ENCODE measurements at regions not wholly inside any gene's neighbourhood (a gene's known extent, or its start where the extent isn't known, plus 50 kb on each side); places are given as distances from the start of the nearest gene placed in this dataset.

GRCh38 chr15:36458411-36458810 lies 121.0 kb upstream of the CDIN1 start:
- DNase-seq (ENCODE audit: low read depth in 3 of 3): no peak

- DNase-seq (ENCODE audit: low read depth in 3 of 3): no peak
Observed at GRCh38 chr15:36465304-36465703, 114.1 kb upstream of the CDIN1 start.

GRCh38 chr15:36468746-36469145 lies 110.7 kb upstream of the CDIN1 start:
- no peak for DNase-seq (ENCODE audit: low read depth in 3 of 3)

- DNase-seq (ENCODE audit: low read depth in 3 of 3): no peak
Observed at GRCh38 chr15:36469311-36469966, 110.0 kb upstream of the CDIN1 start.

DNA sequence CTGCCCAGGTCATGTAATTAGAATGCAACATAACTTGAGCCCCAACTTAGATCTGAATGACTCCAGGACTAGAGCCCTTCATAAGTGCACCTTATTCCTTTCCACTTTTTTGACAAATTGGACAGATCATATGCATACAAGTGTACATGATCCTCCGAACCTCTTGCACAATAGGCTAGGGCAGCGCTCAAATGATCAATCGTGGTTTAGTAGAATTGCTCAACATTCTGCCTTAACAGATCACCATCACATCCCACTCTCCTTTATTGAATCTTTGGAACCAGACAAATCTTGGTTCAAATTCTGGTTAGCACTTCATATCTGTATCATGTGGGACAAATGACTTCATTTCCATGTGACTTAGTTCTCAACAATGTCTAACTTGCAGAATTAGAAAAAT lies 106.8 kb upstream of the CDIN1 start:
- no peak for DNase-seq (ENCODE audit: low read depth in 3 of 3)

- DNase-seq (ENCODE audit: low read depth in 3 of 3): no peak
Observed at GRCh38 chr15:36478561-36478960, 100.9 kb upstream of the CDIN1 start.

DNA sequence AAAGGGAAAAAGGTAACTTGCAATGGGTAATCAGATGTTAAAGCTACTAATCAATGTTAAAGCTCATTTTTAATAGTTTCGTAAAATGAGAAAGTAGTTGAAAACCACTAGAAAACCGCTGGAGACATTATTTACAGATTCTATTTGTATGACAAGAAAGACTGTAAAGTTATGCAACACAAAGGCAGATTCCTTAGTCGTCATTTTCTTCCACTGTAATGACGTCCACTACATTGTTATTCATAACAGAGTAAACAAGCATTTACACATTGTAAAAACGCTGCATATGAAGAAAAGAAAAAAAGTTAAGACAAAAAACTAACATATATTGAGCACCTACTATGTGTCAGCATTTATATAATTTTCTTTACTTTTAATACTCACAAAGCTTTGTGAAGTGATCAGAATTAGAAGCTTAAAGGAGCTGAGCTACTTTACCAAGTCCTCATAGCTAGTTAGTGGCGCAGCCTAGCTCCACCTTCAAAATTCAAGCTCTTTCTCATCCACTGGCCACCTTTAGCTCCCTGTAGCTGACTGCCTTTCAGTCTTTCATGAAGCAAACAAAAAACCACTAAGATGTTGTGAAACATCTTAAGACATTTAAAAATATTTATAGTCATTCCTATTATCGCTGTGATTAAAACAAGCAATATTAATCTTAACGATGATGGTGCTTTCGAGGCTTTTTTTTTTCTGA lies 100.1 kb upstream of the CDIN1 start:
- no peak for DNase-seq (ENCODE audit: low read depth in 3 of 3)

- DNase-seq (ENCODE audit: low read depth in 3 of 3): no peak
Observed at GRCh38 chr15:36481156-36481555, 98.3 kb upstream of the CDIN1 start.

DNA sequence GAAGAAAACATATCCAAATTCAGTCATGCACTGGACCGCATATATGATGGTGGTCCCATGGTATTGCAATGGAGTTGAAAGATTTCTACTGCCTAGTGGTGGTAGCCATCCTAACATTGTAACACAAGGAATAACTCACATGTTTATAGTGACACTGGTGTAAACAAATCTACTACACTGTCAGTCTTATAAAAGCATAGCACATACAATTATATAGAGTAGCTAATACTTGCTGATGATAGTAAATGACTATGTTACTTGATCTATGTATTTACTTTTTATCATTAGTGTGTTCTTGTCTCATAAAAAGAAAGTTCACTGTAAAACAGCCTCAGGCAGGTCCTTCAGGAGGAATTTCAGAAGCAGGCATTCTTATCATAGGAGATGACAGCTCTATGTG lies 96.0 kb upstream of the CDIN1 start:
- no peak for DNase-seq (ENCODE audit: low read depth in 3 of 3)

DNA sequence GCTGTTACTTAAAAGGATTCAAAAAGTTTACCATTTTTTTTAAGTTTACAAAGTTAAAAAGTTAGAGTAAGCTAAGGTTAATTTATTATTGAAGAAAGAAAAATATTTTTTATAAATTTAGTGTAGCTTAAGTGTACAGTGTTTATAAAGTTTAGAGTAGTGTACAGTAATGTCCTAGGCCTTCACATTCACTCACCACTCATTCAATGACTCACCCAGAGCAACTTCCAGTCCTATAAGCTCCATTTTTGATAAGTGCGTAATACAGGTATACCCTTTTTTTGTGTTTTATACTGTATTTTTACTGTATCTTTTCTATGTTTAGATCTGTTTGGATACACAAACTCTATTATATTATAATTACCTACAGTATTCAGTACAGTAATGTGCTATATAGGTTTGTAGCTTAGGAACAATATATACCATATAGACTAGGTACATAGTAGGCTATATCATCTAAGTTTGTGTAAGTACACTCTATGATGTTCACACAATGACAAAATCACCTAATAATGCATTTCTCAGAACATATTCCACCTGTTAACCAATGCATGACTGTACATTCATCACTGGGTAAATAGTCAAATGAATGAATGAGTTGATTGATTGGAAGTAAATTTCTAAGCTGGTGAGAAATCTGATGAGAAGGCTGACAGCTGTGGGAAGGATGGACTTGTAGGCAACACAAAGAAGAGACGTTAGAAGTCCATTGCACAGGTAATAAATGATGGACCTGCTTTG lies 95.2 kb upstream of the CDIN1 start:
- DNase-seq (ENCODE audit: low read depth in 3 of 3): no peak

- no peak for DNase-seq (ENCODE audit: low read depth in 3 of 3)
Observed at GRCh38 chr15:36491912-36492311, 87.5 kb upstream of the CDIN1 start.

GRCh38 chr15:36495456-36495991 lies 83.9 kb upstream of the CDIN1 start:
- no peak for DNase-seq (ENCODE audit: low read depth in 3 of 3)

DNA sequence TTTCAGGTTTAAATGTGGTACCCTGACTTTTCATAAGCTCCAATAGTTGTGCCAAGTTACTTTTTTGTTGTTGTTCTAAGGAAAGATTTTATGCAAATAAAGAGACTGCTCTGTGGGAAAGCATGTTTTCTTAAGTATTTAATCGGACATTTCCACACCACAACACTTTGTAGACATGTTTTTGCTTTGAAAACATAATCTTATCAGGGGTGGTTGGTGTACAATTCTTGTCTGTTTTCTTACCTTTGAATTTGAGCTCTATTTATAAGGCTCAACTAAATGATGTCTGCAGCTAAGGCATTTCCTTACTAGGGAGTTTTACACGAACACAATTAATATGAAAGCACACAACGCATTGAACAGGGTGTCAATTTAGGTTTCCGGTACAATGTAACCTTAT lies 81.5 kb upstream of the CDIN1 start:
- DNase-seq (ENCODE audit: low read depth in 3 of 3): no peak

DNA sequence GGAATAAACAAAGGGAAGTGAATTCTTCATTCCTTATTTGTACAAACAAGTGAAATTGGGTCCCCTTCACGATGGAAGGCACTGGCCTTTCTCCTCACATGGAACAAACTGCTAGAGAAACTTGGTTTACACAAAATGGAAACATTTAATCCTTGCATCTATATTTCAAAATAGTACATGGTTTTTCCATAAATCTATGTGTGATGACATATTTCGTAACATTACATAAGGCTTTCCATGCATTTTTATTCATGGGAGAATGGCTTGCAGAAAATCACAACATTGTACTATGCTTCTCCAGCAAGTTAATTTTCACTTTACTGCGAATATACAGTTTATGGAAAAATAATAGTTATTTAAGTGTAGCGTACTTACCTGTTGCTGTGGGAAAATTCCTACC lies 81.0 kb upstream of the CDIN1 start:
- DNase-seq (ENCODE audit: low read depth in 3 of 3): no peak

DNA sequence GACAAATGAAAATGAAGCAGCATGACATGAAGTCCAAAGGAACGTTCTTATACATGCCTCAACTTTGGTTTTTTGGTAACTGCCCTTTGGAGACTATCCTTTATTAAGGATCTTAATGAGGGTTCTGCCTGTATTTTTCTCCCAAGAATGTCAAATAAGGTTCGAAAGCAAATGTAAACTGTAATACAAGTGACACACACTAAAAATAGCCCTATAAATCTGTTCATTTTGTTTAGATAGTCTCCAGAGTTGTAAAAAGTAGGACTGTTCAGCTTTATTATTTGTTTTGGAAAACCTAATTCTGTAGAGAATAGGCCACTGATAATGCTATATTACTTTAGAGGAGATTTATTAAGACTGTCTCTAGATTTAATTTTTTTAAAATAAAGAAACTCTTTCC lies 80.5 kb upstream of the CDIN1 start:
- DNase-seq (ENCODE audit: low read depth in 3 of 3): no peak

- no peak for DNase-seq (ENCODE audit: low read depth in 3 of 3)
Observed at GRCh38 chr15:36499412-36500389, 79.7 kb upstream of the CDIN1 start.

GRCh38 chr15:36501063-36501678 lies 78.3 kb upstream of the CDIN1 start:
- peak in 1 of 3 experiments; percentile 1 for DNase-seq (ENCODE audit: low read depth in 3 of 3)

DNA sequence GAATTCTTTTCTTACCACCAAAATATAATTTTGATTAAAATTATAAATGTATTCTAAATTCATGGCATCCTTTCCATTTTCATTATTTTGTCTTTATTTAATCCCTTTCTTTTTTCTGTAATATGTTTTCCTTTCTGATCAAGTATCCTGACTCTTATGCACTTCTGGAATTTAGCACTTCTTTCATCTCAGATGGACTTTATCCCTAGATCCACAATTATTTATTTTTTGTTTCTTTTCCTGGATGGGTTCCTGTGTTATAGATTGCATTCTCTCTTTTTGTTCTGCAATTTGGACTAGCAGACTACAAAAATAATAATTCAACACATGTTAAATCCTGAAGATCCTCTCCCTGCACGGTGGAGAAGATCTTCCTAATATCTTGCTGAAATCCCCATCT lies 76.9 kb upstream of the CDIN1 start:
- DNase-seq (ENCODE audit: low read depth in 3 of 3): no peak

- no peak for DNase-seq (ENCODE audit: low read depth in 3 of 3)
Observed at GRCh38 chr15:36506733-36507356, 72.6 kb upstream of the CDIN1 start.

DNA sequence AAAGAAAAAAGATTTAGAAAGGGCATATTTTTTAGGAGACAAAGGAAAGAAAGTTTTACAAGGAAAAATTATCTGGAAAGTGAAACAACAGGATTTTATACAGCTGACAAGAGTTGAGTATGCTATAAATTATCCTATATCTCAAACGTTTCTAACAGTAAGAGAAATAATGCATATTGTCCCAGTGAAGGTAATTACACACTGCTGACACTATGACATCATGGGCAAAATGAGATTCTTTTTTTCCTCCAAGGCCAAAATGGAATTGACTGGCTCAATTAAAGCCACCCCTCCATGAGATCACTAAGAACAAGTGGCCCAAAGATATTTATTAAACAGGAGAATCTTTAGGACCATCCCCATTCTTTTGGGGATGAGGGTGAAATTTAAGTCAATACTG lies 72.0 kb upstream of the CDIN1 start:
- DNase-seq (ENCODE audit: low read depth in 3 of 3): no peak

DNA sequence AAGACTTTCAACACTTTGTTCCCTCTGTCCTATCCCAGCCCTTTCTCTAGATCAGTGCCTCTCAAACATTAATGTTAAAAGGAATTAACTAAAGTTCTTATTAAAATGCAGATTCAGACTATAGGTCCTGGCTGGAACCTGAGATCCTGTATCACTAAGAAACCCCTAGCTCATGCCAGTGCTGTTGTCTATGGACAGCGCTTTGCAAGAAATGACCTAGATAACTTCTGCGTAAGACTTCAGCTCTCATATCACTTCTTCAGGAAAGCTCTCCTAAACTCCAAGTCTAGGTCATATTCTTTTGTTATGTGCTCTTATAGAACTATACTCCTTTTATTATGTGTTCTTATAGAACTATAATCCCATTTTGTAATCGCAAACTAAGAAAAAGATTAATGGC lies 67.8 kb upstream of the CDIN1 start:
- DNase-seq (ENCODE audit: low read depth in 3 of 3): no peak

Measured in stimulated activated CD4-positive, alpha-beta T cell treated with anti-CD3 and anti-CD28 coated beads, TNF-alpha, amount 100 ng/mL, for 24 hours (primary cell).